ENCODE measurements at regions not wholly inside any gene's neighbourhood (a gene's known extent, or its start where the extent isn't known, plus 50 kb on each side); places are given as distances from the start of the nearest gene placed in this dataset.

DNA sequence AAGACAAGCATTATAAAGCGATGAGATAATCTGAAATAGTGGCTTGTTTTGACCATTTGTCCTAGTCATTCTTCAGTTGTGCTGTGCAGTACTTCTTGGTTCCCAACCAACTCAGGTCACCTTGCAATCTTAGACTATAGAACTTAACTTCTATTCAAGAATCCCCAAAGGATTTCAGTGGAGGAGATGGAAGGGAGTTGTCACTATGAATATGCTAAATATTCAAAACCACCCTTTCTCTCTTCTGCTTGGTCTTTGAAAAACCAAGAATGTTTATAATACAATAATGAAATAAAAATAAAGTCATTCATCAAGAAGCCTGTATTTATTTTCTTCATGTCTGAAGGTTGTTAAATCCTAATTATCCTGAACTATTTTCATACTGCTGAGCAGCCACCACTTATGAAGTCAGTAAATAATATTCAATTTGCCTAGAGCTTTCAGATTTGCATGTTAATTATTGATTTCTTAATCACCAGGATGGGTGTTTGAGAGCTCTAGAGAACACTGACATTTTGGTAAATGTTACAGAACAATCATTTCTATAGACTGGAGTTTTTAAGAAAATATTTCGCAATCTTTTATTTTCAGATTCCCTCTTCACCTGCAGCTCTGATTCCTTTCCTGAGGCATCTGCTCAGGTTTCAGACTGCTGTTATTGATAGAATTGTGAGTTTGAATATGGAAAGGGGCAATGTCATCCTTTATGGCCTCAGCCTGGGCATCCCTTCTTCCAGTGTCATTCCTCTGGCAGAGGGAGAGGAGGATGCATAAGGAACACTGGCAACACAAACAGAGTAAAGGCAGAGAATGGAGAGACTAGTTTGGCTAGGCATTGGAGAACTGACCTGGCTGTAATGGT is 91.5 kb upstream of the USP47 start:
- Histone ChIP-seq H3K36me3 (no peaks in the 10 kb centered on the region), H3K27me3 (peaks cover 0 to 5% of the 10 kb centered on the region in 2 donors), H3K27ac (no peak overlapping the region), H3K4me1 (no peaks in the 10 kb centered on the region), H3K4me3 (no peak overlapping the region), H3K9me3 (no peaks in the 10 kb centered on the region)
- no peak for DNase-seq (ENCODE audit: low spot score in 2 of 2)
- TF ChIP-seq POLR2A (IDR thresholded peaks at IDR 0.05) = no peak
- TF ChIP-seq POLR2AphosphoS5 (IDR thresholded peaks at IDR 0.05) = no peak
- TF ChIP-seq, protein P1, sequence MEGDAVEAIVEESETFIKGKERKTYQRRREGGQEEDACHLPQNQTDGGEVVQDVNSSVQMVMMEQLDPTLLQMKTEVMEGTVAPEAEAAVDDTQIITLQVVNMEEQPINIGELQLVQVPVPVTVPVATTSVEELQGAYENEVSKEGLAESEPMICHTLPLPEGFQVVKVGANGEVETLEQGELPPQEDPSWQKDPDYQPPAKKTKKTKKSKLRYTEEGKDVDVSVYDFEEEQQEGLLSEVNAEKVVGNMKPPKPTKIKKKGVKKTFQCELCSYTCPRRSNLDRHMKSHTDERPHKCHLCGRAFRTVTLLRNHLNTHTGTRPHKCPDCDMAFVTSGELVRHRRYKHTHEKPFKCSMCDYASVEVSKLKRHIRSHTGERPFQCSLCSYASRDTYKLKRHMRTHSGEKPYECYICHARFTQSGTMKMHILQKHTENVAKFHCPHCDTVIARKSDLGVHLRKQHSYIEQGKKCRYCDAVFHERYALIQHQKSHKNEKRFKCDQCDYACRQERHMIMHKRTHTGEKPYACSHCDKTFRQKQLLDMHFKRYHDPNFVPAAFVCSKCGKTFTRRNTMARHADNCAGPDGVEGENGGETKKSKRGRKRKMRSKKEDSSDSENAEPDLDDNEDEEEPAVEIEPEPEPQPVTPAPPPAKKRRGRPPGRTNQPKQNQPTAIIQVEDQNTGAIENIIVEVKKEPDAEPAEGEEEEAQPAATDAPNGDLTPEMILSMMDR (IDR thresholded peaks at IDR 0.05) = no peak
- intact Hi-C loops (cut with DNase I; ENCODE audit: low total_unique reads) = no loop called here

DNA sequence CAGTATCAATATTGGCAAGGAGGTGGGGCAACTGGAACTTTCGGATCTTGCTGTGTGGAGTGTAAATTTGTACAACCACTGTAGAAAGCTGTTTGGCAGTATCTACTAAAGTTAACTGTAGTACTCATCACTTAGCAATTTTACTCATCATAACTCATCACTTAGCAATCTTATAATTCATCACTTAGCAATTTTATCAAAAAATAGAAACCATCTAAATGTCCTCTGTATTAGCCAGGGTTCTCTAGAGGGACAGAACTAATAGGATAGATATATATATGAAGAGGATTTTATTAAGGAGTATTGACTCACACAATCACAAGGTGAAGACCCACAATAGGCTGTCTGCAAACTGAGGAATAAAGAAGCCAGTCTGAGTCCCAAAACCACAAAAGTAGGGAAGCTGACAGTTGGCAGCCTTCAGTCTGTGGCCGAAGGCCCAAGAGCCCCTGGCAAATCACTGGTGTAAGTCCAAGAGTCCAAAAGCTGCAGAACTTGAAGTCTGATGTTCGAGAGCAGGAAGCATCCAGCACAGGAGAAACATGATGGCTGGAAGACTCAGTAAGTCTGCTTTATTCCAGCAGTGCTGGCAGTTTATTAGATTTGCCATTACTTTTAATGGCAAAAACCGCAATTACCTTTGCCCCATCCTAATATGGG is 92.9 kb upstream of the USP47 start:
- TF ChIP-seq POLR2AphosphoS5 (IDR thresholded peaks at IDR 0.05) = no peak
- no peak for TF ChIP-seq POLR2A (IDR thresholded peaks at IDR 0.05)
- TF ChIP-seq, protein P1 (IDR thresholded peaks at IDR 0.05) = no peak
- Histone ChIP-seq H3K9me3 (no peaks in the 10 kb centered on the region), H3K27ac (no peak overlapping the region), H3K4me3 (no peak overlapping the region), H3K27me3 (no peaks in the 10 kb centered on the region), H3K36me3 (no peaks in the 10 kb centered on the region), H3K4me1 (no peaks in the 10 kb centered on the region)
- intact Hi-C loops (cut with DNase I; ENCODE audit: low total_unique reads) = no loop called here
- DNase-seq (ENCODE audit: low spot score in 2 of 2) = no peak

DNA sequence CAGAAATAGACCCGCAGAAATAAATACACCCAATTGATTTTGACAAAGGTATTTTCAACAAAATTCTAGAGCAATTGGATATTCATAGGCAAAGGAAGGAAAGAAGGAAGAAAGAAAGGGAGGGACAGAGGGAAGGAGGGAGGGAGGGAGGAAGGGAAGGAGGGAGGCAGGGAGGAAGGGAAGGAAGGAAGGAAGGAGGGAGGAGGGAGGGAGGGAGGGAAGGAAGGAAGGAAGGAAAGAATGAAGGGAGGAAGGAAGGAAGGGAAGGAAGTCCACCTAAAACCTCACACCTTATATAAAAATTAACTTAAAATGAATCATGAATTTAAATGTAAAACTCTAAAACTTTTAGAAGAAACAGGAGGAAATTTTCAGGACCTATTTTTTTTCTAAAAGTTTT is 94.2 kb upstream of the USP47 start:
- no peaks in the 10 kb centered on the region for H3K27me3 ChIP-seq
- no peak overlapping the region for H3K27ac ChIP-seq
- H3K9me3 ChIP-seq = no peaks in the 10 kb centered on the region
- intact Hi-C loops (cut with DNase I; ENCODE audit: low total_unique reads) = no loop called here
- H3K4me3 ChIP-seq = no peak overlapping the region
- DNase-seq (ENCODE audit: low spot score in 2 of 2) = no peak
- TF ChIP-seq POLR2AphosphoS5 (IDR thresholded peaks at IDR 0.05) = no peak
- TF ChIP-seq, protein P1 (IDR thresholded peaks at IDR 0.05) = no peak
- TF ChIP-seq POLR2A (IDR thresholded peaks at IDR 0.05) = no peak
- H3K4me1 ChIP-seq = no peaks in the 10 kb centered on the region
- H3K36me3 ChIP-seq = no peaks in the 10 kb centered on the region

DNA sequence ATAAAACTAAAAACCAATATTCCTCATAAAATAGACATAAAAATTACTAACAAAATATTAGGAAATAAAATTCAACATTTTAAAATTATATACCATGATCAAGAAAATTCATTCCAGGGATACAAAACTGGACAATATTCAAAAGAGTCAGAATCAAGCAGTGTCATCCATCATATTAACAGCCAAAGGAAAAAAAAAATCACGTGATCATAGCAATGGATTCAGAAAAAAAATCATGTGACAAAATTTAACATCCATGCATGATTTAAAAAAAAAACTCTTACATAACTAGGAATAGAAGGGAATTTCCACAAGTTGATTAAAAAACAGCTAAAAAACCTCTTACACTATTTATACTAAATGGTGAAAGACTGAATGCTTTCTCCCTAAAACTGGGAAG is 95.3 kb upstream of the USP47 start:
- Histone ChIP-seq H3K4me1 (no peaks in the 10 kb centered on the region), H3K4me3 (no peak overlapping the region), H3K27me3 (no peaks in the 10 kb centered on the region), H3K27ac (no peak overlapping the region), H3K9me3 (no peaks in the 10 kb centered on the region), H3K36me3 (no peaks in the 10 kb centered on the region)
- TF ChIP-seq, protein P1 (IDR thresholded peaks at IDR 0.05) = no peak
- no peak for TF ChIP-seq POLR2A (IDR thresholded peaks at IDR 0.05)
- no peak for TF ChIP-seq POLR2AphosphoS5 (IDR thresholded peaks at IDR 0.05)
- intact Hi-C loops (cut with DNase I; ENCODE audit: low total_unique reads) = no loop called here
- no peak for DNase-seq (ENCODE audit: low spot score in 2 of 2)

DNA sequence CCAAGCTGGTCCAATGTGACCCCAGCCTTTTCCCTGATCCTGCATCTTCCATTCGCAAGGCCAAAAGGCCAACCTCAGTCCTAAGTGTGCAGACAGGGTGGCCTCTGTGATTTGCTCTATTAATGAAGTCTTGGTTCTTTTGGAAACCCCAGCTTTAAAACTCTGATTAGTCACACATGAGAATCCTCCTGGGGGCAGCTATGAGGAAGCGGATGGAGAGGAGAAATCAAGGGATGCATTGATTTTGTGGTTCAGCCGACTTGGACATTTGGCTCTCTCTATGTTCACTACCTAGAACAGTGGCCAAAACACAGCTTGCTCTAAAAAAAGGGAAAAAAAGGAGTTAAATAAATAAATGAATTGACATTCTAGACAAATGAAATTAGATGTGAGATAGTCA is 98.6 kb upstream of the USP47 start:
- Histone ChIP-seq H3K4me3 (no peak overlapping the region), H3K27ac (no peak overlapping the region), H3K4me1 (no peaks in the 10 kb centered on the region), H3K36me3 (no peaks in the 10 kb centered on the region), H3K9me3 (no peaks in the 10 kb centered on the region), H3K27me3 (no peaks in the 10 kb centered on the region)
- intact Hi-C loops (cut with DNase I; ENCODE audit: low total_unique reads) = no loop called here
- no peak for DNase-seq (ENCODE audit: low spot score in 2 of 2)
- TF ChIP-seq POLR2AphosphoS5 (IDR thresholded peaks at IDR 0.05) = no peak
- TF ChIP-seq POLR2A (IDR thresholded peaks at IDR 0.05) = no peak
- TF ChIP-seq, protein P1 (IDR thresholded peaks at IDR 0.05) = no peak

Measured in breast epithelium (tissue), 4 donors.